Skin epidermis (tissue), 12 donors: ENCODE measurements at regions not wholly inside any gene's neighbourhood (a gene's known extent, or its start where the extent isn't known, plus 50 kb on each side); places are given as distances from the start of the nearest gene placed in this dataset.
"Not testable (repeated sequence)": the region's sequence is repeated elsewhere in the genome, so short reads cannot be mapped to it uniquely, and the experiment has no call there.

Experiments used
- H3K27ac ChIP-seq, 21 experiments: fragments of 200-600 bp; sonication (generic) in 11 of 21; one replicate each; pipeline ENCODE4 v1.5.0; 2020; ENCODE audit warnings: mild to moderate bottlenecking in 3 of 21, inconsistent platforms in 2 of 21, moderate library complexity in 2 of 21
- H3K4me3 ChIP-seq, 7 experiments: fragments of 200-600 bp; sonication (generic) in 2 of 7; one replicate each; pipeline ENCODE4 v1.5.0; 2020; ENCODE audit warnings: inconsistent platforms in 2 of 7, mild to moderate bottlenecking in 2 of 7, moderate library complexity in 1 of 7

- H3K27ac ChIP-seq = no peak overlapping the region
- H3K4me3 ChIP-seq = no peak overlapping the region
Observed at GRCh38 chr3:151559736-151560135, 98.9 kb upstream of the IGSF10 start.

- Histone ChIP-seq H3K27ac (no peak overlapping the region), H3K4me3 (no peak overlapping the region)
Observed at GRCh38 chr3:151558661-151559060, 97.8 kb upstream of the IGSF10 start.

- Histone ChIP-seq H3K4me3 (no peak overlapping the region), H3K27ac (no peak overlapping the region)
Observed at GRCh38 chr3:151557068-151557840, 96.4 kb upstream of the IGSF10 start.

- no peak overlapping the region for H3K27ac ChIP-seq
- H3K4me3 ChIP-seq = no peak overlapping the region
Observed at GRCh38 chr3:151556596-151556995, 95.7 kb upstream of the IGSF10 start.

GRCh38 chr3:151555523-151555922 is 94.7 kb upstream of the IGSF10 start:
- Histone ChIP-seq H3K4me3 (no peak overlapping the region), H3K27ac (no peak overlapping the region)

- no peak overlapping the region for H3K4me3 ChIP-seq
- H3K27ac ChIP-seq = no peak overlapping the region
Observed at GRCh38 chr3:151553888-151554287, 93.0 kb upstream of the IGSF10 start.

GRCh38 chr3:151552589-151552988 is 91.7 kb upstream of the IGSF10 start:
- H3K4me3 ChIP-seq = no peak overlapping the region
- H3K27ac ChIP-seq = no peak overlapping the region

- Histone ChIP-seq H3K4me3 (no peak overlapping the region), H3K27ac (no peak overlapping the region)
Observed at GRCh38 chr3:151550642-151551041, 89.8 kb upstream of the IGSF10 start.

- H3K4me3 ChIP-seq = no peak overlapping the region
- H3K27ac ChIP-seq = no peak overlapping the region
Observed at GRCh38 chr3:151550025-151550618, 89.3 kb upstream of the IGSF10 start.

GRCh38 chr3:151548195-151548594 is 87.3 kb upstream of the IGSF10 start:
- no peak overlapping the region for H3K4me3 ChIP-seq
- no peak overlapping the region for H3K27ac ChIP-seq

GRCh38 chr3:151544164-151544548 is 83.3 kb upstream of the IGSF10 start:
- peak overlapping the region in 1 of 21 experiments; percentile 36 for H3K27ac ChIP-seq
- no peak overlapping the region for H3K4me3 ChIP-seq

GRCh38 chr3:151541178-151541577 is 80.3 kb upstream of the IGSF10 start:
- Histone ChIP-seq H3K27ac (no peak overlapping the region), H3K4me3 (no peak overlapping the region)

GRCh38 chr3:151539599-151539998 is 78.7 kb upstream of the IGSF10 start:
- peak overlapping the region in 4 of 21 experiments; percentile 8 to 65 (median 51) for H3K27ac ChIP-seq
- H3K4me3 ChIP-seq = no peak overlapping the region

- Histone ChIP-seq H3K4me3 (no peak overlapping the region), H3K27ac (peak overlapping the region in 11 of 21 experiments; percentile 16 to 66 (median 47))
Observed at GRCh38 chr3:151538456-151539393, 77.9 kb upstream of the IGSF10 start.

- Histone ChIP-seq H3K27ac (peak overlapping the region in 9 of 21 experiments; percentile 16 to 66 (median 45)), H3K4me3 (no peak overlapping the region)
Observed at GRCh38 chr3:151537726-151538125, 76.9 kb upstream of the IGSF10 start.

GRCh38 chr3:151526757-151527156 is 65.9 kb upstream of the IGSF10 start:
- Histone ChIP-seq H3K4me3 (no peak overlapping the region), H3K27ac (no peak overlapping the region)

GRCh38 chr3:151520105-151520504 is 59.2 kb upstream of the IGSF10 start:
- no peak overlapping the region for H3K27ac ChIP-seq

GRCh38 chr3:151511433-151511832 is 50.6 kb upstream of the IGSF10 start:
- not testable (repeated sequence) for H3K27ac ChIP-seq, H3K4me3 ChIP-seq

More at GRCh38 chr3:151520105-151520504, 59.2 kb upstream of the IGSF10 start:
- H3K4me3 ChIP-seq = no peak overlapping the region
